Natural killer cell treated with Interleukin-12 subunit alpha and Interleukin-12 subunit beta and Interleukin-15 and Interleukin-18, amount 100 ng/mL, for 72 hours (primary cell): ENCODE measurements at regions not wholly inside any gene's neighbourhood (a gene's known extent, or its start where the extent isn't known, plus 50 kb on each side); places are given as distances from the start of the nearest gene placed in this dataset.

Source experiments
- ATAC-seq, 2 donors: fragments of 150-1000 bp; cut with Tn5 transposase in 1 of 2; sonication (Bioruptor Pico), chemical (Tn5 transposase) in 1 of 2; 2 replicates each; pipeline ENCODE4 v1.10.0; 2021
- DNase-seq: peaks from one replicate; pipeline ENCODE4 v3.0.0; 2022; ENCODE audit warnings: low spot score
- H3K27ac Mint-ChIP-seq, 2 donors: 1 replicate in 1 of 2; 2 replicates in 1 of 2; pipeline ENCODE4 v1.8.0; 2022; ENCODE audit warnings: mixed read lengths in 2 of 2, mild to moderate bottlenecking in 1 of 2, moderate library complexity in 1 of 2
- H3K27me3 Mint-ChIP-seq, 2 donors: 1 replicate in 1 of 2; 2 replicates in 1 of 2; pipeline ENCODE4 v1.8.0; 2022; ENCODE audit warnings: mixed read lengths in 2 of 2
- H3K36me3 Mint-ChIP-seq: one replicate; pipeline ENCODE4 v1.8.0; 2022; ENCODE audit warnings: mixed read lengths
- H3K4me1 Mint-ChIP-seq, 2 donors: 1 replicate in 1 of 2; 2 replicates in 1 of 2; pipeline ENCODE4 v1.8.0; 2022; ENCODE audit warnings: low read depth in 2 of 2, mixed read lengths in 2 of 2, mild to moderate bottlenecking in 1 of 2
- H3K4me3 Mint-ChIP-seq: one replicate; pipeline ENCODE4 v1.8.0; 2022; ENCODE audit warnings: mixed read lengths
- H3K9me3 Mint-ChIP-seq: 2 replicates; pipeline ENCODE4 v1.8.0; 2022; ENCODE audit warnings: mixed read lengths

GRCh38 chr14:87679866-87680265, 313.1 kb downstream of the GALC start:
- H3K27ac Mint-ChIP-seq: no peak overlapping the region
- no peak for DNase-seq
- no peaks in the 10 kb centered on the region for H3K4me1 Mint-ChIP-seq
- H3K36me3 Mint-ChIP-seq: no peaks in the 10 kb centered on the region
- peaks cover 10% of the 10 kb centered on the region for H3K9me3 Mint-ChIP-seq
- no peaks in the 10 kb centered on the region for H3K27me3 Mint-ChIP-seq
- no peak for ATAC-seq
- H3K4me3 Mint-ChIP-seq: no peak overlapping the region

GRCh38 chr14:87678624-87679023, 314.4 kb downstream of the GALC start:
- H3K4me3 Mint-ChIP-seq: no peak overlapping the region
- no peaks in the 10 kb centered on the region for H3K27me3 Mint-ChIP-seq
- H3K36me3 Mint-ChIP-seq: no peaks in the 10 kb centered on the region
- no peak for DNase-seq
- ATAC-seq: no peak
- H3K9me3 Mint-ChIP-seq: peaks cover 10% of the 10 kb centered on the region
- no peak overlapping the region for H3K27ac Mint-ChIP-seq
- no peaks in the 10 kb centered on the region for H3K4me1 Mint-ChIP-seq

GRCh38 chr14:87676814-87677437, 316.1 kb downstream of the GALC start:
- no peaks in the 10 kb centered on the region for H3K4me1 Mint-ChIP-seq
- peaks cover 12% of the 10 kb centered on the region for H3K9me3 Mint-ChIP-seq
- no peak for ATAC-seq
- no peaks in the 10 kb centered on the region for H3K27me3 Mint-ChIP-seq
- H3K27ac Mint-ChIP-seq: no peak overlapping the region
- no peaks in the 10 kb centered on the region for H3K36me3 Mint-ChIP-seq
- no peak overlapping the region for H3K4me3 Mint-ChIP-seq
- no peak for DNase-seq

- ATAC-seq (no peak), DNase-seq (no peak)
- Mint-ChIP-seq H3K27me3 (no peaks in the 10 kb centered on the region), H3K9me3 (peaks cover 11% of the 10 kb centered on the region), H3K27ac (no peak overlapping the region), H3K4me3 (no peak overlapping the region), H3K36me3 (peaks cover 5% of the 10 kb centered on the region), H3K4me1 (no peaks in the 10 kb centered on the region)
Measured at GRCh38 chr14:87667659-87668058, 325.3 kb downstream of the GALC start.

GRCh38 chr14:87656315-87656714, 336.7 kb downstream of the GALC start:
- H3K27me3 Mint-ChIP-seq: no peaks in the 10 kb centered on the region
- H3K9me3 Mint-ChIP-seq: peaks cover 14% of the 10 kb centered on the region
- DNase-seq: no peak
- H3K4me3 Mint-ChIP-seq: no peak overlapping the region
- no peak for ATAC-seq
- no peaks in the 10 kb centered on the region for H3K36me3 Mint-ChIP-seq
- H3K27ac Mint-ChIP-seq: no peak overlapping the region
- H3K4me1 Mint-ChIP-seq: no peaks in the 10 kb centered on the region

GRCh38 chr14:87652278-87652677, 340.7 kb downstream of the GALC start:
- Mint-ChIP-seq H3K9me3 (peaks cover 15% of the 10 kb centered on the region), H3K36me3 (peaks cover 10% of the 10 kb centered on the region), H3K4me1 (no peaks in the 10 kb centered on the region), H3K4me3 (no peak overlapping the region), H3K27me3 (no peaks in the 10 kb centered on the region), H3K27ac (no peak overlapping the region)
- ATAC-seq (no peak), DNase-seq (no peak)

- Mint-ChIP-seq H3K27me3 (no peaks in the 10 kb centered on the region), H3K9me3 (peaks cover 8% of the 10 kb centered on the region), H3K27ac (no peak overlapping the region), H3K36me3 (peaks cover 10% of the 10 kb centered on the region), H3K4me3 (no peak overlapping the region), H3K4me1 (no peaks in the 10 kb centered on the region)
- ATAC-seq: no peak
- no peak for DNase-seq
Measured at GRCh38 chr14:87644689-87645088, 348.3 kb downstream of the GALC start.

- no peaks in the 10 kb centered on the region for H3K27me3 Mint-ChIP-seq
- H3K36me3 Mint-ChIP-seq: no peaks in the 10 kb centered on the region
- H3K4me3 Mint-ChIP-seq: no peak overlapping the region
- DNase-seq: no peak
- H3K9me3 Mint-ChIP-seq: peaks cover under 1% of the 10 kb centered on the region
- no peaks in the 10 kb centered on the region for H3K4me1 Mint-ChIP-seq
- H3K27ac Mint-ChIP-seq: no peak overlapping the region
- no peak for ATAC-seq
Measured at GRCh38 chr14:87643005-87643404, 350.0 kb downstream of the GALC start.

GRCh38 chr14:87640553-87640952, 352.4 kb downstream of the GALC start:
- Mint-ChIP-seq H3K9me3 (peaks cover 4% of the 10 kb centered on the region), H3K4me3 (no peak overlapping the region), H3K27ac (no peak overlapping the region), H3K27me3 (no peaks in the 10 kb centered on the region), H3K4me1 (no peaks in the 10 kb centered on the region), H3K36me3 (no peaks in the 10 kb centered on the region)
- ATAC-seq (no peak), DNase-seq (no peak)

GRCh38 chr14:87638196-87638595, 354.8 kb downstream of the GALC start:
- H3K9me3 Mint-ChIP-seq: peaks cover 9% of the 10 kb centered on the region
- H3K27me3 Mint-ChIP-seq: no peaks in the 10 kb centered on the region
- no peak overlapping the region for H3K27ac Mint-ChIP-seq
- DNase-seq: no peak
- no peak for ATAC-seq
- no peak overlapping the region for H3K4me3 Mint-ChIP-seq
- no peaks in the 10 kb centered on the region for H3K4me1 Mint-ChIP-seq
- H3K36me3 Mint-ChIP-seq: no peaks in the 10 kb centered on the region

- H3K27me3 Mint-ChIP-seq: no peaks in the 10 kb centered on the region
- H3K4me3 Mint-ChIP-seq: no peak overlapping the region
- no peaks in the 10 kb centered on the region for H3K36me3 Mint-ChIP-seq
- H3K27ac Mint-ChIP-seq: no peak overlapping the region
- H3K4me1 Mint-ChIP-seq: no peaks in the 10 kb centered on the region
- DNase-seq (no peak), ATAC-seq (no peak)
- peaks cover 9% of the 10 kb centered on the region for H3K9me3 Mint-ChIP-seq
Measured at GRCh38 chr14:87635442-87635841, 357.5 kb downstream of the GALC start.

GRCh38 chr14:87632796-87633195, 360.2 kb downstream of the GALC start:
- DNase-seq (no peak), ATAC-seq (no peak)
- Mint-ChIP-seq H3K9me3 (peaks cover 12% of the 10 kb centered on the region), H3K27ac (no peak overlapping the region), H3K36me3 (no peaks in the 10 kb centered on the region), H3K4me3 (no peak overlapping the region), H3K27me3 (no peaks in the 10 kb centered on the region), H3K4me1 (no peaks in the 10 kb centered on the region)

GRCh38 chr14:87630846-87631245, 362.1 kb downstream of the GALC start:
- no peaks in the 10 kb centered on the region for H3K36me3 Mint-ChIP-seq
- ATAC-seq (no peak), DNase-seq (no peak)
- no peaks in the 10 kb centered on the region for H3K4me1 Mint-ChIP-seq
- peaks cover 18% of the 10 kb centered on the region for H3K9me3 Mint-ChIP-seq
- H3K4me3 Mint-ChIP-seq: no peak overlapping the region
- H3K27ac Mint-ChIP-seq: no peak overlapping the region
- no peaks in the 10 kb centered on the region for H3K27me3 Mint-ChIP-seq

GRCh38 chr14:87629788-87630187, 363.2 kb downstream of the GALC start:
- H3K27me3 Mint-ChIP-seq: no peaks in the 10 kb centered on the region
- ATAC-seq (no peak), DNase-seq (no peak)
- no peak overlapping the region for H3K4me3 Mint-ChIP-seq
- H3K27ac Mint-ChIP-seq: no peak overlapping the region
- peaks cover 19% of the 10 kb centered on the region for H3K9me3 Mint-ChIP-seq
- no peaks in the 10 kb centered on the region for H3K4me1 Mint-ChIP-seq
- no peaks in the 10 kb centered on the region for H3K36me3 Mint-ChIP-seq

GRCh38 chr14:87628780-87629179, 364.2 kb downstream of the GALC start:
- peaks cover 14% of the 10 kb centered on the region for H3K9me3 Mint-ChIP-seq
- no peak overlapping the region for H3K4me3 Mint-ChIP-seq
- no peaks in the 10 kb centered on the region for H3K4me1 Mint-ChIP-seq
- H3K27ac Mint-ChIP-seq: no peak overlapping the region
- no peaks in the 10 kb centered on the region for H3K36me3 Mint-ChIP-seq
- DNase-seq (no peak), ATAC-seq (no peak)
- H3K27me3 Mint-ChIP-seq: no peaks in the 10 kb centered on the region
